Heart left ventricle (tissue), 16 donors: ENCODE measurements at regions not wholly inside any gene's neighbourhood (a gene's known extent, or its start where the extent isn't known, plus 50 kb on each side); places are given as distances from the start of the nearest gene placed in this dataset.

Experiments used
- ATAC-seq, 4 donors: fragments of 200-7000 bp; cut with Tn5 transposase; one replicate each; pipeline ENCODE4 v1.9.1; 2020 to 2022; ENCODE audit warnings: moderate library complexity in 4 of 4, mild to moderate bottlenecking in 3 of 4, moderate number of reproducible peaks in 1 of 4
- DNase-seq, 5 donors: peaks; one replicate each; pipeline ENCODE4 v3.0.0-alpha.2; 2020
- H3K27ac ChIP-seq, 12 donors: fragments of 200-600 bp; sonication (generic) in 4 of 12; one replicate each; pipeline versions ENCODE4 v1.5.0 to v1.8.0; 2016 to 2022; ENCODE audit warnings: mild to moderate bottlenecking in 2 of 12
- H3K27me3 ChIP-seq, 9 donors: fragments of 200-600 bp; sonication (generic) in 2 of 9; one replicate each; pipeline versions ENCODE4 v1.5.1 to v1.8.0; 2016 to 2022; ENCODE audit warnings: mild to moderate bottlenecking in 3 of 9
- H3K36me3 ChIP-seq, 9 donors: fragments of 200-600 bp; sonication (generic) in 2 of 9; one replicate each; pipeline versions ENCODE4 v1.5.0 to v1.8.0; 2018 to 2022; ENCODE audit warnings: mild to moderate bottlenecking in 2 of 9
- H3K4me1 ChIP-seq, 12 donors: fragments of 200-600 bp; sonication (generic) in 4 of 12; one replicate each; pipeline versions ENCODE4 v1.5.0 to v1.8.0; 2016 to 2022; ENCODE audit warnings: mild to moderate bottlenecking in 3 of 12
- H3K4me3 ChIP-seq, 12 donors: fragments of 200-600 bp; sonication (generic) in 4 of 12; one replicate each; pipeline versions ENCODE4 v1.5.0 to v1.8.0; 2017 to 2022; ENCODE audit warnings: mild to moderate bottlenecking in 9 of 12, moderate library complexity in 4 of 12
- H3K9me3 ChIP-seq, 12 donors: fragments of 200-600 bp; sonication (generic) in 4 of 12; one replicate each; pipeline versions ENCODE4 v1.5.0 to v1.8.0; 2016 to 2022; ENCODE audit warnings: mild to moderate bottlenecking in 1 of 12
- POLR2A ChIP-seq, 2 donors: fragments of 450-650 bp; IDR thresholded peaks; one replicate each; pipeline ENCODE4 v1.6.1; 2017; ENCODE audit warnings: antibody characterized with exemption in 2 of 2, mild to moderate bottlenecking in 2 of 2, moderate library complexity in 2 of 2
- WGBS, 4 donors: extraction: QIAGEN DNeasy Blood & Tissue Kit in 2 of 4; methylation state at CpG; one replicate each; pipeline versions ENCODE4 v1.1.5 to v1.1.7; 2013 to 2018; 5-methylcytosine and 5-hydroxymethylcytosine counted together
- intact Hi-C, 10 donors: fragments of 100-400 bp; cut with DNase I; formaldehyde crosslinking; loops; one replicate each; pipeline versions ENCODE4 v1.11.1 to v1.14.2; 2022
- TF ChIP-seq, protein P1 (sequence below), 12 donors: fragments of 200-600 bp; sonication (generic) in 4 of 12; IDR thresholded peaks; one replicate each; pipeline versions ENCODE4 v1.5.0 to v1.8.0; 2018 to 2022; ENCODE audit warnings: antibody characterized with exemption in 12 of 12, mild to moderate bottlenecking in 5 of 12
- donor health status: ischemic (EF 13 %, LVEDD 7.1; RV severe dilation, severe dysfunction).
- donor health status: healthy with polysubstance abuse.
- donor health status: DM: no; HTN: yes; CAD: no.
- donor health status: DM: no; HTN: no; CAD: no.
- donor health status: ischemic (EF 25% LVEDD 6.9; RV normal size, moderate dysfunction).
- donor health status: ischemic (EF 25% LVEDD 5.7; RV mildly dilated, moderate dysfunction).
- donor health status: healthy.
- donor health status: DM: yes; HTN: yes; CAD: no.
- donor health status: ischemic (EF 35%, LVEDD 5.7; RV mildly dilated, moderate dysfunction).
- donor health status: nonischemic (EF 11% LVEDD 7.7; RV severe dilation, severe dysfunction).
- donor health status: DM: yes; HTN: yes; CAD: no.
- donor health status: PGD.
- donor health status: ischemic (EF 29% LVEDD 5.4; RV normal size, mild dysfunction).
- donor health status: nonischemic (EF 23%, LVEDD 6.1; RV moderate dilation, normal function).

GRCh38 chr3:110226645-110227044 is 845.0 kb upstream of the NECTIN3 start:
- intact Hi-C loops = no loop called here
- TF ChIP-seq, protein P1, sequence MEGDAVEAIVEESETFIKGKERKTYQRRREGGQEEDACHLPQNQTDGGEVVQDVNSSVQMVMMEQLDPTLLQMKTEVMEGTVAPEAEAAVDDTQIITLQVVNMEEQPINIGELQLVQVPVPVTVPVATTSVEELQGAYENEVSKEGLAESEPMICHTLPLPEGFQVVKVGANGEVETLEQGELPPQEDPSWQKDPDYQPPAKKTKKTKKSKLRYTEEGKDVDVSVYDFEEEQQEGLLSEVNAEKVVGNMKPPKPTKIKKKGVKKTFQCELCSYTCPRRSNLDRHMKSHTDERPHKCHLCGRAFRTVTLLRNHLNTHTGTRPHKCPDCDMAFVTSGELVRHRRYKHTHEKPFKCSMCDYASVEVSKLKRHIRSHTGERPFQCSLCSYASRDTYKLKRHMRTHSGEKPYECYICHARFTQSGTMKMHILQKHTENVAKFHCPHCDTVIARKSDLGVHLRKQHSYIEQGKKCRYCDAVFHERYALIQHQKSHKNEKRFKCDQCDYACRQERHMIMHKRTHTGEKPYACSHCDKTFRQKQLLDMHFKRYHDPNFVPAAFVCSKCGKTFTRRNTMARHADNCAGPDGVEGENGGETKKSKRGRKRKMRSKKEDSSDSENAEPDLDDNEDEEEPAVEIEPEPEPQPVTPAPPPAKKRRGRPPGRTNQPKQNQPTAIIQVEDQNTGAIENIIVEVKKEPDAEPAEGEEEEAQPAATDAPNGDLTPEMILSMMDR (IDR thresholded peaks at IDR 0.05) = no peak
- no peak for TF ChIP-seq POLR2A (IDR thresholded peaks at IDR 0.05)
- Histone ChIP-seq H3K4me3 (no peak overlapping the region), H3K36me3 (no peaks in the 10 kb centered on the region), H3K27ac (no peak overlapping the region), H3K9me3 (no peaks in the 10 kb centered on the region), H3K4me1 (no peaks in the 10 kb centered on the region), H3K27me3 (no peaks in the 10 kb centered on the region)
- no peak for DNase-seq
- WGBS, 4 donors = 83 to 89% (median 86%) methylated on average over 1 of the region's 1 CpG
- no peak for ATAC-seq

DNA sequence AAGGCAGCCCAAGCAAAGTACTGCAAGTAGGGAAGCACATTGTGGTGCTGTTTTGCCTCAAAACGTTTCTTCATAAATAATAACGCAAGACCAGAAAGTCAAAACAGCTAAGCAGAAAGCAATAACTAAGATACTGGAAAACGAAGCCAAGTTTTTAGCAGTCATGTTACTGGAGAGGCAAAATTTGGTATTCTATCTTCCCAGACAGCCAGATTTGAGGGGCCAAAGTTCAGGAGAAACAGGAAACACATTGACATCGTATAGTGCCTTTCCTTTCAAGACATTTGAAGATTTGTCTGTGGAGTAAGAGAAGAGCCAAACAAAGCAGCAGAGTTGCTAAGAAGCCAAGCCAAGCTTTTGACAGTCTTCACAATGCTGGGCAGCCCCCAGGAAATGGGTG is 843.6 kb upstream of the NECTIN3 start:
- no peaks in the 10 kb centered on the region for H3K4me1 ChIP-seq
- DNase-seq = no peak
- H3K36me3 ChIP-seq = no peaks in the 10 kb centered on the region
- WGBS, 4 donors = 46 to 52% (median 48%) methylated on average over 4 of the region's 4 CpGs
- no peak for TF ChIP-seq POLR2A (IDR thresholded peaks at IDR 0.05)
- TF ChIP-seq, protein P1 (IDR thresholded peaks at IDR 0.05) = no peak
- ATAC-seq = no peak
- H3K4me3 ChIP-seq = no peak overlapping the region
- intact Hi-C loops = no loop called here
- H3K27me3 ChIP-seq = no peaks in the 10 kb centered on the region
- no peaks in the 10 kb centered on the region for H3K9me3 ChIP-seq
- no peak overlapping the region for H3K27ac ChIP-seq

DNA sequence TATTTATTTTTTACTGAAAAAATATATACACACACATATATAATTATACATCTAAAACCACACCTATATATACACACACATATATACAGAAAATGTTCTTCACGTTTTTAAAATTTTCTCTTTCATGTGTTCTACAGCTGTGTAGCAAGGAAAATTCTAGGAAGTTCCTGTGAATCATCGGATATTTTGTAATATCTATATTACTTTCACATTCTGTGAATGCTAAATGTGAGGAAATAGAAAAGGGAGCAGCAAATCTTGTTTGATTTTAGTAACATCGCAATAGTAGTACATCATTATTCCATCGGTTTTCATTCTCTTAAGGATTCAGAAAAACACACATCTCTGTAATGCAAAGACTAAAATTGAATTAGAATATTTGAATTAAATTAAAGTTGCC is 836.8 kb upstream of the NECTIN3 start:
- no peaks in the 10 kb centered on the region for H3K27me3 ChIP-seq
- H3K4me1 ChIP-seq = no peaks in the 10 kb centered on the region
- TF ChIP-seq POLR2A (IDR thresholded peaks at IDR 0.05) = no peak
- TF ChIP-seq, protein P1 (IDR thresholded peaks at IDR 0.05) = no peak
- ATAC-seq = no peak
- no peaks in the 10 kb centered on the region for H3K36me3 ChIP-seq
- WGBS, 4 donors = 81 to 88% (median 85%) methylated on average over 4 of the region's 4 CpGs
- intact Hi-C loops = no loop called here
- no peak overlapping the region for H3K4me3 ChIP-seq
- no peak for DNase-seq
- H3K27ac ChIP-seq = no peak overlapping the region
- no peaks in the 10 kb centered on the region for H3K9me3 ChIP-seq

- Histone ChIP-seq H3K9me3 (peaks cover 0 to 3% (median 0%) of the 10 kb centered on the region in 12 donors), H3K4me1 (no peaks in the 10 kb centered on the region), H3K27ac (no peak overlapping the region), H3K36me3 (no peaks in the 10 kb centered on the region), H3K4me3 (no peak overlapping the region), H3K27me3 (no peaks in the 10 kb centered on the region)
- intact Hi-C loops = no loop called here
- WGBS, 4 donors = 55 to 68% (median 61%) methylated on average over 3 of the region's 3 CpGs
- no peak for ATAC-seq
- TF ChIP-seq, protein P1 (IDR thresholded peaks at IDR 0.05) = no peak
- TF ChIP-seq POLR2A (IDR thresholded peaks at IDR 0.05) = no peak
- no peak for DNase-seq
These were observed 834.5 kb upstream of the NECTIN3 start for GRCh38 chr3:110236976-110237610.
